Medulla oblongata (tissue), 1 donor: ENCODE measurements at regions not wholly inside any gene's neighbourhood (a gene's known extent, or its start where the extent isn't known, plus 50 kb on each side); places are given as distances from the start of the nearest gene placed in this dataset.
"Not testable (repeated sequence)": the region's sequence is repeated elsewhere in the genome, so short reads cannot be mapped to it uniquely, and the experiment has no call there.

ENCODE experiments used
- DNase-seq: peaks from one replicate; pipeline ENCODE4 v3.0.0-alpha.2; 2015; ENCODE audit errors: extremely low spot score

- not testable (repeated sequence) for DNase-seq
These were observed 119.1 kb upstream of the RMDN2 start for GRCh38 chr2:37806004-37806403.

- no peak for DNase-seq
These were observed 115.6 kb upstream of the RMDN2 start for GRCh38 chr2:37809525-37809924.

GRCh38 chr2:37809931-37810570 is 115.0 kb upstream of the RMDN2 start:
- no peak for DNase-seq

- DNase-seq: no peak
These were observed 112.7 kb upstream of the RMDN2 start for GRCh38 chr2:37812414-37812813.

- DNase-seq: no peak
These were observed 112.0 kb upstream of the RMDN2 start for GRCh38 chr2:37812941-37813730.

- no peak for DNase-seq
These were observed 109.1 kb upstream of the RMDN2 start for GRCh38 chr2:37816036-37816435.

- no peak for DNase-seq
These were observed 108.4 kb upstream of the RMDN2 start for GRCh38 chr2:37816686-37817085.

GRCh38 chr2:37819186-37819585 is 105.9 kb upstream of the RMDN2 start:
- no peak for DNase-seq

GRCh38 chr2:37820471-37820986 is 104.6 kb upstream of the RMDN2 start:
- DNase-seq: no peak

- DNase-seq: no peak
These were observed 99.5 kb upstream of the RMDN2 start for GRCh38 chr2:37825586-37825985.

- no peak for DNase-seq
These were observed 98.5 kb upstream of the RMDN2 start for GRCh38 chr2:37826611-37827010.

- no peak for DNase-seq
These were observed 97.6 kb upstream of the RMDN2 start for GRCh38 chr2:37827455-37827854.

GRCh38 chr2:37827911-37828511 is 97.1 kb upstream of the RMDN2 start:
- no peak for DNase-seq

GRCh38 chr2:37829202-37829601 is 95.9 kb upstream of the RMDN2 start:
- DNase-seq: no peak

- DNase-seq: no peak
These were observed 95.3 kb upstream of the RMDN2 start for GRCh38 chr2:37829616-37830395.

GRCh38 chr2:37830636-37831035 is 94.5 kb upstream of the RMDN2 start:
- no peak for DNase-seq

- no peak for DNase-seq
These were observed 93.9 kb upstream of the RMDN2 start for GRCh38 chr2:37831081-37831780.

- DNase-seq: peak; percentile 94
These were observed 92.4 kb upstream of the RMDN2 start for GRCh38 chr2:37832590-37833197.

GRCh38 chr2:37833423-37833822 is 91.7 kb upstream of the RMDN2 start:
- DNase-seq: no peak

GRCh38 chr2:37836270-37836669 is 88.8 kb upstream of the RMDN2 start:
- no peak for DNase-seq

- DNase-seq: no peak
These were observed 88.4 kb upstream of the RMDN2 start for GRCh38 chr2:37836711-37837110.
